ENCODE measurements at regions not wholly inside any gene's neighbourhood (a gene's known extent, or its start where the extent isn't known, plus 50 kb on each side); places are given as distances from the start of the nearest gene placed in this dataset.

- TF ChIP-seq, protein P1, sequence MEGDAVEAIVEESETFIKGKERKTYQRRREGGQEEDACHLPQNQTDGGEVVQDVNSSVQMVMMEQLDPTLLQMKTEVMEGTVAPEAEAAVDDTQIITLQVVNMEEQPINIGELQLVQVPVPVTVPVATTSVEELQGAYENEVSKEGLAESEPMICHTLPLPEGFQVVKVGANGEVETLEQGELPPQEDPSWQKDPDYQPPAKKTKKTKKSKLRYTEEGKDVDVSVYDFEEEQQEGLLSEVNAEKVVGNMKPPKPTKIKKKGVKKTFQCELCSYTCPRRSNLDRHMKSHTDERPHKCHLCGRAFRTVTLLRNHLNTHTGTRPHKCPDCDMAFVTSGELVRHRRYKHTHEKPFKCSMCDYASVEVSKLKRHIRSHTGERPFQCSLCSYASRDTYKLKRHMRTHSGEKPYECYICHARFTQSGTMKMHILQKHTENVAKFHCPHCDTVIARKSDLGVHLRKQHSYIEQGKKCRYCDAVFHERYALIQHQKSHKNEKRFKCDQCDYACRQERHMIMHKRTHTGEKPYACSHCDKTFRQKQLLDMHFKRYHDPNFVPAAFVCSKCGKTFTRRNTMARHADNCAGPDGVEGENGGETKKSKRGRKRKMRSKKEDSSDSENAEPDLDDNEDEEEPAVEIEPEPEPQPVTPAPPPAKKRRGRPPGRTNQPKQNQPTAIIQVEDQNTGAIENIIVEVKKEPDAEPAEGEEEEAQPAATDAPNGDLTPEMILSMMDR (IDR thresholded peaks at IDR 0.05; ENCODE audit: low read depth, low read length, missing input control), result no peak
- TF ChIP-seq, protein P2, sequence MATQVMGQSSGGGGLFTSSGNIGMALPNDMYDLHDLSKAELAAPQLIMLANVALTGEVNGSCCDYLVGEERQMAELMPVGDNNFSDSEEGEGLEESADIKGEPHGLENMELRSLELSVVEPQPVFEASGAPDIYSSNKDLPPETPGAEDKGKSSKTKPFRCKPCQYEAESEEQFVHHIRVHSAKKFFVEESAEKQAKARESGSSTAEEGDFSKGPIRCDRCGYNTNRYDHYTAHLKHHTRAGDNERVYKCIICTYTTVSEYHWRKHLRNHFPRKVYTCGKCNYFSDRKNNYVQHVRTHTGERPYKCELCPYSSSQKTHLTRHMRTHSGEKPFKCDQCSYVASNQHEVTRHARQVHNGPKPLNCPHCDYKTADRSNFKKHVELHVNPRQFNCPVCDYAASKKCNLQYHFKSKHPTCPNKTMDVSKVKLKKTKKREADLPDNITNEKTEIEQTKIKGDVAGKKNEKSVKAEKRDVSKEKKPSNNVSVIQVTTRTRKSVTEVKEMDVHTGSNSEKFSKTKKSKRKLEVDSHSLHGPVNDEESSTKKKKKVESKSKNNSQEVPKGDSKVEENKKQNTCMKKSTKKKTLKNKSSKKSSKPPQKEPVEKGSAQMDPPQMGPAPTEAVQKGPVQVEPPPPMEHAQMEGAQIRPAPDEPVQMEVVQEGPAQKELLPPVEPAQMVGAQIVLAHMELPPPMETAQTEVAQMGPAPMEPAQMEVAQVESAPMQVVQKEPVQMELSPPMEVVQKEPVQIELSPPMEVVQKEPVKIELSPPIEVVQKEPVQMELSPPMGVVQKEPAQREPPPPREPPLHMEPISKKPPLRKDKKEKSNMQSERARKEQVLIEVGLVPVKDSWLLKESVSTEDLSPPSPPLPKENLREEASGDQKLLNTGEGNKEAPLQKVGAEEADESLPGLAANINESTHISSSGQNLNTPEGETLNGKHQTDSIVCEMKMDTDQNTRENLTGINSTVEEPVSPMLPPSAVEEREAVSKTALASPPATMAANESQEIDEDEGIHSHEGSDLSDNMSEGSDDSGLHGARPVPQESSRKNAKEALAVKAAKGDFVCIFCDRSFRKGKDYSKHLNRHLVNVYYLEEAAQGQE (IDR thresholded peaks at IDR 0.05), result no peak
- TF ChIP-seq GABPA (IDR thresholded peaks at IDR 0.05 in 1 of 2, conservative IDR thresholded peaks at IDR 0.05 in 1 of 2) (no peak), HNF4A (conservative IDR thresholded peaks at IDR 0.05) (peak in 1 of 2 donors; percentile 9), MAX (IDR thresholded peaks at IDR 0.05) (no peak), EGR1 (IDR thresholded peaks at IDR 0.05; ENCODE audit: low read depth in 2 of 2) (no peak), TAF1 (conservative IDR thresholded peaks at IDR 0.05) (no peak), ATF3 (IDR thresholded peaks at IDR 0.05) (no peak), SP1 (IDR thresholded peaks at IDR 0.05) (no peak), RXRA (IDR thresholded peaks at IDR 0.05) (peak in 1 of 2 donors; percentile 5), RAD21 (IDR thresholded peaks at IDR 0.05) (no peak), HNF4G (IDR thresholded peaks at IDR 0.05) (no peak), NR2F2 (IDR thresholded peaks at IDR 0.05) (no peak)
- TF ChIP-seq, protein P3, sequence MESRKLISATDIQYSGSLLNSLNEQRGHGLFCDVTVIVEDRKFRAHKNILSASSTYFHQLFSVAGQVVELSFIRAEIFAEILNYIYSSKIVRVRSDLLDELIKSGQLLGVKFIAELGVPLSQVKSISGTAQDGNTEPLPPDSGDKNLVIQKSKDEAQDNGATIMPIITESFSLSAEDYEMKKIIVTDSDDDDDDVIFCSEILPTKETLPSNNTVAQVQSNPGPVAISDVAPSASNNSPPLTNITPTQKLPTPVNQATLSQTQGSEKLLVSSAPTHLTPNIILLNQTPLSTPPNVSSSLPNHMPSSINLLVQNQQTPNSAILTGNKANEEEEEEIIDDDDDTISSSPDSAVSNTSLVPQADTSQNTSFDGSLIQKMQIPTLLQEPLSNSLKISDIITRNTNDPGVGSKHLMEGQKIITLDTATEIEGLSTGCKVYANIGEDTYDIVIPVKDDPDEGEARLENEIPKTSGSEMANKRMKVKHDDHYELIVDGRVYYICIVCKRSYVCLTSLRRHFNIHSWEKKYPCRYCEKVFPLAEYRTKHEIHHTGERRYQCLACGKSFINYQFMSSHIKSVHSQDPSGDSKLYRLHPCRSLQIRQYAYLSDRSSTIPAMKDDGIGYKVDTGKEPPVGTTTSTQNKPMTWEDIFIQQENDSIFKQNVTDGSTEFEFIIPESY (IDR thresholded peaks at IDR 0.05), result no peak
Measured at GRCh38 chr5:58074222-58074621, 385.7 kb downstream of the PLK2 start.

Measured in liver (tissue), 3 donors.